Natural killer cell treated with Interleukin-12 subunit alpha and Interleukin-12 subunit beta and Interleukin-15 and Interleukin-18, amount 100 ng/mL, for 72 hours (primary cell): ENCODE measurements at regions not wholly inside any gene's neighbourhood (a gene's known extent, or its start where the extent isn't known, plus 50 kb on each side); places are given as distances from the start of the nearest gene placed in this dataset.
"Not testable (repeated sequence)": the region's sequence is repeated elsewhere in the genome, so short reads cannot be mapped to it uniquely, and the experiment has no call there.

Experiments
- ATAC-seq, 2 donors: fragments of 150-1000 bp; cut with Tn5 transposase in 1 of 2; sonication (Bioruptor Pico), chemical (Tn5 transposase) in 1 of 2; 2 replicates each; pipeline ENCODE4 v1.10.0; 2021
- DNase-seq: peaks from one replicate; pipeline ENCODE4 v3.0.0; 2022; ENCODE audit warnings: low spot score
- H3K27ac Mint-ChIP-seq, 2 donors: 1 replicate in 1 of 2; 2 replicates in 1 of 2; pipeline ENCODE4 v1.8.0; 2022; ENCODE audit warnings: mixed read lengths in 2 of 2, mild to moderate bottlenecking in 1 of 2, moderate library complexity in 1 of 2
- H3K27me3 Mint-ChIP-seq, 2 donors: 1 replicate in 1 of 2; 2 replicates in 1 of 2; pipeline ENCODE4 v1.8.0; 2022; ENCODE audit warnings: mixed read lengths in 2 of 2
- H3K36me3 Mint-ChIP-seq: one replicate; pipeline ENCODE4 v1.8.0; 2022; ENCODE audit warnings: mixed read lengths
- H3K4me1 Mint-ChIP-seq, 2 donors: 1 replicate in 1 of 2; 2 replicates in 1 of 2; pipeline ENCODE4 v1.8.0; 2022; ENCODE audit warnings: low read depth in 2 of 2, mixed read lengths in 2 of 2, mild to moderate bottlenecking in 1 of 2
- H3K4me3 Mint-ChIP-seq: one replicate; pipeline ENCODE4 v1.8.0; 2022; ENCODE audit warnings: mixed read lengths
- H3K9me3 Mint-ChIP-seq: 2 replicates; pipeline ENCODE4 v1.8.0; 2022; ENCODE audit warnings: mixed read lengths

GRCh38 chr20:30585244-30585796 is 672.1 kb upstream of the DEFB115 start:
- H3K27ac Mint-ChIP-seq, DNase-seq, H3K27me3 Mint-ChIP-seq, ATAC-seq, H3K9me3 Mint-ChIP-seq, H3K4me3 Mint-ChIP-seq, H3K4me1 Mint-ChIP-seq, H3K36me3 Mint-ChIP-seq: not testable (repeated sequence)

DNA sequence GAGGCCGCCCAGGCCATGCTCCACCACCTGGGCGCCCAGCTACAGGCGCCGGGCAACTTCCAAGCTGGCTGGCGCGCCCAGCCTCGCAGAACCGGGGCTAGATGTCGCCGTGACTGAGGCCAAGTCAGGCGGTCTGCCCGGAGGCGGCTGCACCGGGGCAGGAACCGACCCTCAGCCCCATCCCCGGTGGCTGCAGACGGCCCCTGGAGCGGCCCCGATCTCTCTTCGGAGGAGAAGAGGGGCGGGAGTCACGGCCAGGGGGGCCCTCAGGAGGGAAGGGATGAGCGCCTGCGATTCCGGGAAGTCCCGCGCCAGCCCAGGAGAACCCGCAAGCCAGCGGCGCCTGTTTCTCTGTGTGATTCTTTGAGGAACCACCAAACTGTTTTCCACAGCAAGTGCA is 671.3 kb upstream of the DEFB115 start:
- H3K36me3 Mint-ChIP-seq, ATAC-seq, H3K27me3 Mint-ChIP-seq, H3K9me3 Mint-ChIP-seq, H3K27ac Mint-ChIP-seq, H3K4me1 Mint-ChIP-seq, DNase-seq, H3K4me3 Mint-ChIP-seq: not testable (repeated sequence)

DNA sequence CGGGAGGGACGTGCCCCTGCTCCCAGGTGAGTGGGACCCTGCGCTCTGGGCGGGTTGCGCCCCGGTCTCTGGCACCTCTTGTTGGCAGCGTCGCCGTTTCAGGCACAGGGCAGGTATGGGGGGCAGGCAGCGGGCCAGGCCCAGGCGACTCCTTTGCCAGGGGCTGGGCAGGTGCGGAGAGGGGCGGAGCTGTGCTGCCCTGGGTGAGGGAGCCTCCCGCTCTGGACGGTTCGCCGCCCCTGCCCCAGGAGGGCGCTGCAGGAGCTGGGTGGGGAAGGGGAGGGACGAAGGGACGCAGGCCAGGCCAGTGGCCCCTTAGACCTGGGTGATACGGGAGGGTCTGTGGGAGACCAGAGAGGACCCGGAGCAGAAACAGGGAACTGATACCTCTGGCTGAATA is 663.9 kb upstream of the DEFB115 start:
- H3K27ac Mint-ChIP-seq: no peak overlapping the region
- no peak overlapping the region for H3K4me3 Mint-ChIP-seq
- H3K9me3 Mint-ChIP-seq: peaks cover 2% of the 10 kb centered on the region
- DNase-seq (no peak), ATAC-seq (no peak)
- no peaks in the 10 kb centered on the region for H3K27me3 Mint-ChIP-seq
- H3K4me1 Mint-ChIP-seq: no peaks in the 10 kb centered on the region
- H3K36me3 Mint-ChIP-seq: no peaks in the 10 kb centered on the region

- Mint-ChIP-seq H3K4me1 (no peaks in the 10 kb centered on the region), H3K4me3 (no peak overlapping the region), H3K27me3 (no peaks in the 10 kb centered on the region), H3K27ac (no peak overlapping the region), H3K36me3 (no peaks in the 10 kb centered on the region), H3K9me3 (peaks cover 2% of the 10 kb centered on the region)
- ATAC-seq (no peak), DNase-seq (no peak)
These were observed 663.4 kb upstream of the DEFB115 start for GRCh38 chr20:30594112-30594511.

DNA sequence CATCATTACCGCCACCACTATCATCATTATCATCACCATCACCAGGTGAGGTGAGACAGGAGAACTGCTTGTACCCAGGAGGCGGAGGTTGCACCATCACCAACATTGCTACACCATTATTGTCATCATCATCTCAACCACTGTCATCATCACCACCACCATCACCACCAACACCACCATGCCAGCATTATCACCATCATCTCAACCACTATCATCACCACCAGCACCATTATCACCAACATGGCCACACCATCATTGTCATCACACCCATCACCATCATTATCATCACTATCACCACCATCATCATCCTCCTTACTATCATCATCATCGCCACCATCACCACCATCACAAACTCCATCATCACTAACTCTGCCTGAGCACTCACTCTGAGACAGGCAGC is 661.8 kb upstream of the DEFB115 start:
- no peak overlapping the region for H3K4me3 Mint-ChIP-seq
- DNase-seq (no peak), ATAC-seq (no peak)
- H3K4me1 Mint-ChIP-seq: no peaks in the 10 kb centered on the region
- no peaks in the 10 kb centered on the region for H3K27me3 Mint-ChIP-seq
- no peak overlapping the region for H3K27ac Mint-ChIP-seq
- H3K36me3 Mint-ChIP-seq: no peaks in the 10 kb centered on the region
- no peaks in the 10 kb centered on the region for H3K9me3 Mint-ChIP-seq

GRCh38 chr20:30597429-30597828 is 660.0 kb upstream of the DEFB115 start:
- not testable (repeated sequence) for H3K9me3 Mint-ChIP-seq, H3K27ac Mint-ChIP-seq, H3K4me3 Mint-ChIP-seq, DNase-seq, H3K4me1 Mint-ChIP-seq, H3K27me3 Mint-ChIP-seq, H3K36me3 Mint-ChIP-seq
- peak; percentile 18 to 36 for ATAC-seq

DNA sequence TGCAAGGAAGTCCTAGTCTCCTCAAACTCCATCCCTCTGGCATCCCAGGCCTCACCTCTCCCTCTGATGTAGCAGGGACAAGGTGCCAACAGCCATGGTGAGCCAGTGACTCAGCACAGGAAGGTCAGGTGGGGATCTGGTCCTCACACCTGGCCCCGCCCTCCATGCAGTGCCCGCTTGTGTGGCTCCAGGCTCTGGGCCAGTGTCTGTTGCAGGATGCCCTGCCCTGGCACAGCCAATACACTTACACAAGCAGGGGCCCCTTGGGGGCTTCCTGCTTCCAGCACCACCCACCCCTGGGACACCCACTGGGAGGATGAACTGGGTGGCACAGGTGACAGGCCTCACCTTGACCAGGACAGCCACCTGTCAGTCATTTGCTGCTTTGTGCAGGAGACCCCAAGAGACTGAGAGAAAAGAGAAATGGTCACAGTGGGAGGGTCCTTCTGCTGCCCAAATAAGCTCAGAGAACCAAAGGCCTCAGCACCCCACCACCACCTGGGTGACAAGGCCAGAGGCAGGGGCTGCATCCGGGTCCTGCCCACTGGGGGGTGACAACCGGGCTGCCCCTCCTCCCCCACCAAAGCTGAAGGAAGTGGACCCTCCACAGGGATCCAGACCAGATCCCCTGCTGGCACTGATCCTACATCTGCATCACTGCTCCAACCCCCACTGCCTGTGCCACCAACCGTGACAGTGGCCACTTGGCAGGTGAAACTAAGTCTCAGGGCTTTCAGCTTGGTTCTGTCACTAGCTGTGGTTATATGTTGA is 658.8 kb upstream of the DEFB115 start:
- no peaks in the 10 kb centered on the region for H3K27me3 Mint-ChIP-seq
- H3K4me1 Mint-ChIP-seq: no peaks in the 10 kb centered on the region
- no peak overlapping the region for H3K4me3 Mint-ChIP-seq

DNA sequence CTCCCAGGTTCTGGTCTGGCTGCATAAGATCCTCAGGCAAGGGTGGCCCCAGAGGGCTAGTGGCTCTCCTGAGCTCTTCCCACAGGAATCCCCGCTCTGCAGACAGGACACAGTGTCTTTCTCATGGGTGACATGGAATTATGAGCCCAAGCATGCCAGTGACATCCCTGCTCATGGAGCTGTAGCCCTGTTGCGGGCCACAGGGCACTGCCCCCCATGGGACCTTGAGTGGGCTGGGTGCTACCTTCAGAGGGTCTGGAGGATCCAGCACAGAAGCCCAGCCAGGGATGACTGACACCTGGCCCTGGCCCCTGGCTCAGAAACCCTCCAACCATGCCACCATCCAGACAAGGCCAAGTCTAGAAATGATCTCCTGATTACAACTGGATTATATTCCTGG is 657.5 kb upstream of the DEFB115 start:
- Mint-ChIP-seq H3K4me3 (no peak overlapping the region), H3K36me3 (no peaks in the 10 kb centered on the region)
- no peak for ATAC-seq

More for the DNA sequence above, 658.8 kb upstream of the DEFB115 start:
- Mint-ChIP-seq H3K27ac (no peak overlapping the region), H3K36me3 (no peaks in the 10 kb centered on the region), H3K9me3 (peaks cover 5% of the 10 kb centered on the region)
- peak in 1 of 2 donors; percentile 49 for ATAC-seq
- DNase-seq: no peak

GRCh38 chr20:30601974-30602373 is 655.5 kb upstream of the DEFB115 start:
- H3K4me1 Mint-ChIP-seq: no peaks in the 10 kb centered on the region
- no peak overlapping the region for H3K4me3 Mint-ChIP-seq
- ATAC-seq (no peak), DNase-seq (no peak)
- H3K9me3 Mint-ChIP-seq: peaks cover 9% of the 10 kb centered on the region
- no peak overlapping the region for H3K27ac Mint-ChIP-seq
- no peaks in the 10 kb centered on the region for H3K27me3 Mint-ChIP-seq
- H3K36me3 Mint-ChIP-seq: no peaks in the 10 kb centered on the region

More for the DNA sequence above, 657.5 kb upstream of the DEFB115 start:
- no peaks in the 10 kb centered on the region for H3K4me1 Mint-ChIP-seq
- no peak overlapping the region for H3K27ac Mint-ChIP-seq
- peaks cover 9% of the 10 kb centered on the region for H3K9me3 Mint-ChIP-seq
- H3K27me3 Mint-ChIP-seq: no peaks in the 10 kb centered on the region
- DNase-seq: no peak

DNA sequence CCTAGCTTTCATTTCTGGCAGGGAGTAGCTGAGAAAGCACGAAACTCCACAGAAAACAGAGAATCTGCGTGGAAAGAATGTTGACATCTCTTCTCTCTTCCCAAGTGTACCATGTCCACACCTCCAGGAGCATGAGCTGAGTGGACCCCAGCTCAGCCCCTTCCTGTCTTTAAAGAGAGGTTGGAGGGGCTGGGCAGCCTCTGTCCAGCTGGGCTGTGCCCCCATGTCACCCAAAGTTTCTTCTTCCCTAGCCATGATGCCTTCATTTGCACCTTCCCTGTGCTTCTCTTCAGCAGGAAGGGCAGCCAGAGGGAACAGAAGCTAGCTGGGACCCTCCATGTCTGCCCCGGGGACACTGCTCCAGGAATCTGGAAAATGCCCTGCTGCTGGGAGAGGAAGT is 655.0 kb upstream of the DEFB115 start:
- no peak overlapping the region for H3K27ac Mint-ChIP-seq
- DNase-seq: no peak
- H3K27me3 Mint-ChIP-seq: no peaks in the 10 kb centered on the region
- H3K9me3 Mint-ChIP-seq: peaks cover 9% of the 10 kb centered on the region
- no peaks in the 10 kb centered on the region for H3K4me1 Mint-ChIP-seq
- H3K4me3 Mint-ChIP-seq: no peak overlapping the region
- no peaks in the 10 kb centered on the region for H3K36me3 Mint-ChIP-seq
- ATAC-seq: no peak

GRCh38 chr20:30606990-30607389 is 650.5 kb upstream of the DEFB115 start:
- DNase-seq (no peak), ATAC-seq (no peak)
- no peak overlapping the region for H3K4me3 Mint-ChIP-seq
- H3K4me1 Mint-ChIP-seq: no peaks in the 10 kb centered on the region
- peaks cover 4% of the 10 kb centered on the region for H3K36me3 Mint-ChIP-seq
- H3K27me3 Mint-ChIP-seq: no peaks in the 10 kb centered on the region
- H3K27ac Mint-ChIP-seq: no peak overlapping the region
- peaks cover 18% of the 10 kb centered on the region for H3K9me3 Mint-ChIP-seq

- Mint-ChIP-seq H3K27me3 (no peaks in the 10 kb centered on the region), H3K36me3 (peaks cover 4% of the 10 kb centered on the region), H3K9me3 (peaks cover 15% of the 10 kb centered on the region), H3K4me1 (no peaks in the 10 kb centered on the region), H3K4me3 (no peak overlapping the region), H3K27ac (no peak overlapping the region)
- ATAC-seq: no peak
- no peak for DNase-seq
These were observed 647.3 kb upstream of the DEFB115 start for GRCh38 chr20:30610029-30610693.

GRCh38 chr20:30610751-30611150 is 646.7 kb upstream of the DEFB115 start:
- Mint-ChIP-seq H3K36me3 (peaks cover 4% of the 10 kb centered on the region), H3K4me3 (no peak overlapping the region), H3K9me3 (peaks cover 15% of the 10 kb centered on the region), H3K27ac (no peak overlapping the region), H3K27me3 (no peaks in the 10 kb centered on the region), H3K4me1 (no peaks in the 10 kb centered on the region)
- DNase-seq (no peak), ATAC-seq (no peak)

DNA sequence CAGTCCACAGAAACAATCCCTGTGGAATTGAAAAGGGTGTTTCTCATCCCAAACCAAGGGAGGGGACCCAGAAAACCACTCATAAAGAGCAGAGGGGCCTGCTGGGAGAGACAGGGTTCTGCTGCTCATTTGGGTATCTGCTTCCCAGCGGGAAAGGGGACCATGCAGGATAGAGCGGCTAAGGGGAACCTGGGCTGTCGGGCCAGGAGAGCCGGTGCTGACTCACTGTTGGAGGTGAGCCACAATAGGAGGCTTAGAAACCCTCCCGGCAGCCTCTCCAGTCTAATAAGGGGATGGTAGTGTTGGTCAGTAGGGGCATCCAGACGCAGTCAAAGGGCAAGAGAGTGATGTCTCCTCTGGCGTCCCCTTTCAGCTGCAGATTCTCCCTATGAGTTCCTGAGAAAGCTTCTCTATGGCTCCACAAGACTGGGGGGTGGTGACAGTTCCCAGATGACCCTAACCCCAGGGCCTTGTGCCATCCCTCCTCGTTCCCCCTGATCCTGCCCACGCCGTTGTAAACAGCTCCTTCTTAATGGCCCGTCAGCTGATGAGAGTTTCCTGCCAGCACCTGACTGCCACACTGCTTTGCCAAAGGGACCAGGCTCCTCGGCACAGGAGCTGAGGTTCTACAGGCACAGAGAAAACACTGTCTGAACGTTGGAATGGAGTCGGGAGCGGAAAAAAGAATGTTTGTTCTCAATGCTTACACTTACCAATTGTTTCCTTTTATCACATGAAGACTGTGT is 646.1 kb upstream of the DEFB115 start:
- Mint-ChIP-seq H3K4me3 (no peak overlapping the region), H3K27ac (no peak overlapping the region), H3K27me3 (no peaks in the 10 kb centered on the region), H3K9me3 (peaks cover 15% of the 10 kb centered on the region), H3K4me1 (no peaks in the 10 kb centered on the region), H3K36me3 (peaks cover 4% of the 10 kb centered on the region)
- DNase-seq (no peak), ATAC-seq (no peak)
